ENCODE measurements at regions not wholly inside any gene's neighbourhood (a gene's known extent, or its start where the extent isn't known, plus 50 kb on each side); places are given as distances from the start of the nearest gene placed in this dataset.

DNA sequence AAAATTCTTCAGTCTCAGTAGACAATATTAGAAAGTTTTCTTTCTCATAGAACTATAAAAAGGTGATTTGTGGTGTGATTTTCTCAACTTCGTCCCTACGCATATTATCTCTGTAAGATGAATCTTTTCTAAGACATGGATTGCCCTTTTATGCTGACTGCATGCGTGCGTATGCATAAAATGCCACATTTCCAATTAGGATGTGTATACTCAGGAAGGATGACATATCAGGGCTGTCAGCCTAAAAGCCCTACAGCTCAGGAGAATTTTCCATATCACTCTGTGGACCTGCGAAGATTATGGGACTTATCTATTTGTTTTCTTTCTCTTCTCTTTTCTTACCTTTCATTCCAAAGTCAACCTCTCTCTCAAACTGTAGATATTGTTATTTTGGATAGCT lies 166.5 kb upstream of the GPC6 start:
- Histone ChIP-seq H3K27ac (ENCODE audit: insufficient read depth, low read length) (no peak overlapping the region), H2AFZ (replicated peaks; ENCODE audit: low read length, poor library complexity) (no peak overlapping the region), H3K79me1 (ENCODE audit: low read depth in 1 of 2, low read length in 2 of 2) (no peaks in the 10 kb centered on the region), H2AK5ac (ENCODE audit: low read depth, low read length) (no peak overlapping the region), H4K8ac (ENCODE audit: low read depth in 2 of 2, low read length in 2 of 2) (no peak overlapping the region), H3K9me1 (ENCODE audit: insufficient read depth, low read length) (no peaks in the 10 kb centered on the region), H4K20me1 (ENCODE audit: insufficient read depth, low read length) (no peaks in the 10 kb centered on the region), H3K4ac (ENCODE audit: low read depth, low read length) (no peak overlapping the region), H4K91ac (ENCODE audit: insufficient read depth, low read depth, low read length) (no peak overlapping the region), H4K5ac (ENCODE audit: low read depth, low read length) (no peak overlapping the region), H2AK9ac (replicated peaks; ENCODE audit: low read depth, low read length, poor library complexity) (no peak overlapping the region), H2BK20ac (ENCODE audit: low read depth, low read length) (no peak overlapping the region), H3K27me3 (ENCODE audit: control insufficient read depth, insufficient read depth, low read length) (no peaks in the 10 kb centered on the region), H3K9me3 (ENCODE audit: control insufficient read depth, insufficient read depth, low read length) (no peaks in the 10 kb centered on the region), H3K56ac (ENCODE audit: extremely low read depth, insufficient read depth, low read length) (no peak overlapping the region), H3K4me2 (ENCODE audit: low read depth, low read length) (no peak overlapping the region), H3K4me1 (ENCODE audit: control insufficient read depth, insufficient read depth, low read length) (no peaks in the 10 kb centered on the region), H3K9ac (ENCODE audit: low read depth, low read length) (no peak overlapping the region), H3K36me3 (ENCODE audit: control insufficient read depth, insufficient read depth, low read length) (no peaks in the 10 kb centered on the region), H2BK15ac (ENCODE audit: low read depth, low read length) (no peak overlapping the region), H2BK120ac (ENCODE audit: low read depth, low read length) (no peak overlapping the region), H2BK5ac (ENCODE audit: low read depth, low read length, poor library complexity, severe bottlenecking) (no peak overlapping the region), H3K14ac (replicated peaks; ENCODE audit: low read depth, low read length) (no peak overlapping the region), H3K18ac (ENCODE audit: low read depth, low read length) (no peak overlapping the region), H3K4me3 (ENCODE audit: insufficient read depth, low read depth, low read length) (no peak overlapping the region), H3K23ac (ENCODE audit: low read depth, low read length) (no peak overlapping the region)
- no TSS peak for BruUV-seq (replicated peaks)
- dilution Hi-C loops (cut with HindIII; ENCODE audit: low sequenced_read_pairs, unreplicated experiment): no loop called here
- in situ Hi-C loops (cut with MboI; ENCODE audit: low sequenced_read_pairs): no loop called here
- POLR2A ChIA-PET (ENCODE audit: unreplicated experiment): no interaction called here
- intact Hi-C loops (cut with micrococcal nuclease): no loop called here
- ATAC-seq (ENCODE audit: low read depth) (no peak), DNase-seq (no peak)
- no CpG with 5 or more reads among the region's 5 CpGs for WGBS, 2 experiments (ENCODE audit: extremely low coverage in 2 of 2, insufficient read length in 1 of 2)
- CTCF ChIA-PET: no interaction called here
- TF ChIP-seq RFX5 (IDR thresholded peaks at IDR 0.05; ENCODE audit: low read depth, low read length) (no peak), FOS (IDR thresholded peaks at IDR 0.05; ENCODE audit: low read depth, low read length) (no peak), SMC3 (IDR thresholded peaks at IDR 0.05; ENCODE audit: low read depth, low read length) (no peak), MAFK (IDR thresholded peaks at IDR 0.05; ENCODE audit: low read depth, low read length) (no peak), CHD1 (IDR thresholded peaks at IDR 0.05; ENCODE audit: low read depth, low read length) (no peak), RCOR1 (IDR thresholded peaks at IDR 0.05; ENCODE audit: insufficient replicate concordance, low read length) (no peak), POLR2A (IDR thresholded peaks at IDR 0.05; ENCODE audit: low read depth, low read length) (no peak), CEBPB (IDR thresholded peaks at IDR 0.05; ENCODE audit: low read depth, low read length) (no peak), BHLHE40 (IDR thresholded peaks at IDR 0.05; ENCODE audit: low read depth, low read length) (no peak)
- TF ChIP-seq, protein P1, sequence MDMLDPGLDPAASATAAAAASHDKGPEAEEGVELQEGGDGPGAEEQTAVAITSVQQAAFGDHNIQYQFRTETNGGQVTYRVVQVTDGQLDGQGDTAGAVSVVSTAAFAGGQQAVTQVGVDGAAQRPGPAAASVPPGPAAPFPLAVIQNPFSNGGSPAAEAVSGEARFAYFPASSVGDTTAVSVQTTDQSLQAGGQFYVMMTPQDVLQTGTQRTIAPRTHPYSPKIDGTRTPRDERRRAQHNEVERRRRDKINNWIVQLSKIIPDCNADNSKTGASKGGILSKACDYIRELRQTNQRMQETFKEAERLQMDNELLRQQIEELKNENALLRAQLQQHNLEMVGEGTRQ (IDR thresholded peaks at IDR 0.05; ENCODE audit: low read depth, low read length): no peak
- TF ChIP-seq, protein P2, sequence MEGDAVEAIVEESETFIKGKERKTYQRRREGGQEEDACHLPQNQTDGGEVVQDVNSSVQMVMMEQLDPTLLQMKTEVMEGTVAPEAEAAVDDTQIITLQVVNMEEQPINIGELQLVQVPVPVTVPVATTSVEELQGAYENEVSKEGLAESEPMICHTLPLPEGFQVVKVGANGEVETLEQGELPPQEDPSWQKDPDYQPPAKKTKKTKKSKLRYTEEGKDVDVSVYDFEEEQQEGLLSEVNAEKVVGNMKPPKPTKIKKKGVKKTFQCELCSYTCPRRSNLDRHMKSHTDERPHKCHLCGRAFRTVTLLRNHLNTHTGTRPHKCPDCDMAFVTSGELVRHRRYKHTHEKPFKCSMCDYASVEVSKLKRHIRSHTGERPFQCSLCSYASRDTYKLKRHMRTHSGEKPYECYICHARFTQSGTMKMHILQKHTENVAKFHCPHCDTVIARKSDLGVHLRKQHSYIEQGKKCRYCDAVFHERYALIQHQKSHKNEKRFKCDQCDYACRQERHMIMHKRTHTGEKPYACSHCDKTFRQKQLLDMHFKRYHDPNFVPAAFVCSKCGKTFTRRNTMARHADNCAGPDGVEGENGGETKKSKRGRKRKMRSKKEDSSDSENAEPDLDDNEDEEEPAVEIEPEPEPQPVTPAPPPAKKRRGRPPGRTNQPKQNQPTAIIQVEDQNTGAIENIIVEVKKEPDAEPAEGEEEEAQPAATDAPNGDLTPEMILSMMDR (conservative IDR thresholded peaks at IDR 0.05; ENCODE audit: low read depth, low read length): no peak
- TF ChIP-seq, protein P3, sequence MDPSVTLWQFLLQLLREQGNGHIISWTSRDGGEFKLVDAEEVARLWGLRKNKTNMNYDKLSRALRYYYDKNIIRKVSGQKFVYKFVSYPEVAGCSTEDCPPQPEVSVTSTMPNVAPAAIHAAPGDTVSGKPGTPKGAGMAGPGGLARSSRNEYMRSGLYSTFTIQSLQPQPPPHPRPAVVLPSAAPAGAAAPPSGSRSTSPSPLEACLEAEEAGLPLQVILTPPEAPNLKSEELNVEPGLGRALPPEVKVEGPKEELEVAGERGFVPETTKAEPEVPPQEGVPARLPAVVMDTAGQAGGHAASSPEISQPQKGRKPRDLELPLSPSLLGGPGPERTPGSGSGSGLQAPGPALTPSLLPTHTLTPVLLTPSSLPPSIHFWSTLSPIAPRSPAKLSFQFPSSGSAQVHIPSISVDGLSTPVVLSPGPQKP (IDR thresholded peaks at IDR 0.05; ENCODE audit: borderline replicate concordance, low read depth, low read length): no peak
